GM12878 (cell line): ENCODE measurements at regions not wholly inside any gene's neighbourhood (a gene's known extent, or its start where the extent isn't known, plus 50 kb on each side); places are given as distances from the start of the nearest gene placed in this dataset.

Experiments used
- ATAC-seq: fragments of 200-7000 bp; cut with Tn5 transposase; 3 replicates; pipeline ENCODE4 v1.9.1; 2020; ENCODE audit warnings: mild to moderate bottlenecking, moderate library complexity
- BruUV-seq: library from RNA; stranded (reverse); fragments of 400-500 nt; replicated peaks from 2 replicates; lab custom pipeline; 2021; lab: Mats Ljungman, UMichigan
- CTCF ChIA-PET: fragments of 300-600 bp; sonication (Branson Sonifier 250); formaldehyde crosslinking; extraction: SDS; loops from one replicate; lab custom pipeline; 2021; ENCODE audit warnings: inconsistent platforms; lab: Yijun Ruan, JAX
- POLR2A ChIA-PET: fragments of 350-600 bp; formaldehyde crosslinking; extraction: SDS; loops from one replicate; lab custom pipeline; 2021; ENCODE audit warnings: inconsistent platforms; lab: Charles Lee
- RAD21 ChIA-PET: fragments of 300-600 bp; sonication (Branson Sonifier 250); formaldehyde crosslinking; loops from one replicate; lab custom pipeline; 2023; ENCODE audit warnings: antibody characterized with exemption; ENCODE audit not compliant: unreplicated experiment; lab: Charles Lee
- SMC1A ChIA-PET: fragments of 300-600 bp; sonication (Branson Sonifier 250); formaldehyde crosslinking; loops from one replicate; lab custom pipeline; 2023; ENCODE audit not compliant: unreplicated experiment, uncharacterized antibody; lab: Charles Lee
- DNase-seq: peaks from one replicate; pipeline ENCODE4 v3.0.0-alpha.2; 2011; ENCODE audit warnings: low read depth, low spot score
- FAIRE-seq: peaks from 3 replicates; lab custom pipeline; 2011; peaks lifted over from hg19 to GRCh38; lab: Jason Lieb, UNC
- H2AFZ ChIP-seq: 2 replicates; pipeline ENCODE4 v1.6.0; 2011; ENCODE audit warnings: low read depth, low read length, control low read depth; ENCODE audit not compliant: control insufficient read depth
- H3K27ac ChIP-seq: 2 replicates; pipeline ENCODE4 v1.5.1; 2011; ENCODE audit warnings: control low read depth; ENCODE audit not compliant: control insufficient read depth, insufficient read depth
- H3K27me3 ChIP-seq, 2 experiments: replicated peaks in 1 of 2; 2 replicates each; pipeline versions ENCODE4 v1.6.0 to v1.6.1; 2011; ENCODE audit warnings: low read length in 1 of 2; ENCODE audit not compliant: control insufficient read depth in 2 of 2, insufficient read depth in 2 of 2
- H3K36me3 ChIP-seq, 2 experiments: 2 replicates each; pipeline ENCODE4 v1.5.1; 2011; ENCODE audit warnings: low read length in 1 of 2; ENCODE audit not compliant: control insufficient read depth in 2 of 2, insufficient read depth in 2 of 2
- H3K4me1 ChIP-seq: 2 replicates; pipeline ENCODE4 v1.6.1; 2011; ENCODE audit warnings: mild to moderate bottlenecking, low read length, moderate library complexity, mixed read lengths; ENCODE audit not compliant: control insufficient read depth, insufficient read depth
- H3K4me2 ChIP-seq: 2 replicates; pipeline ENCODE4 v1.6.0; 2011; ENCODE audit warnings: control low read depth; ENCODE audit not compliant: control insufficient read depth, insufficient read depth
- H3K4me3 ChIP-seq: fragments of 200-600 bp; sonication (generic); 2 replicates; pipeline ENCODE4 v1.5.1; 2016
- H3K79me2 ChIP-seq: 2 replicates; pipeline ENCODE4 v1.6.0; 2011; ENCODE audit warnings: low read length; ENCODE audit not compliant: control insufficient read depth, insufficient read depth
- H3K9ac ChIP-seq: 2 replicates; pipeline ENCODE4 v1.8.0; 2011; ENCODE audit warnings: low read length, control low read depth, mixed read lengths; ENCODE audit not compliant: control insufficient read depth, insufficient read depth
- H3K9me3 ChIP-seq: replicated peaks from 3 replicates; pipeline ENCODE4 v1.5.1; 2011; ENCODE audit warnings: mild to moderate bottlenecking, low read length; ENCODE audit not compliant: control insufficient read depth, insufficient read depth
- H4K20me1 ChIP-seq: 2 replicates; pipeline ENCODE4 v1.6.0; 2011; ENCODE audit not compliant: control insufficient read depth, insufficient read depth
- ASH2L ChIP-seq: fragments of 300-600, 200-600 bp; sonication (generic); IDR thresholded peaks from 2 replicates; pipeline ENCODE4 v1.6.1; 2017; ENCODE audit warnings: low read depth, mild to moderate bottlenecking, borderline replicate concordance
- CREM ChIP-seq: IDR thresholded peaks from 2 replicates; pipeline ENCODE4 v1.6.1; 2014; ENCODE audit warnings: antibody characterized with exemption, low read depth
- NR2F1 ChIP-seq: fragments of 450-650 bp; conservative IDR thresholded peaks from 2 replicates; pipeline ENCODE4 v1.6.1; 2017; ENCODE audit warnings: mild to moderate bottlenecking
- PAX5 ChIP-seq: IDR thresholded peaks from 2 replicates; pipeline ENCODE4 v1.6.1; 2011; ENCODE audit warnings: low read depth, low read length, borderline replicate concordance
- RCOR1 ChIP-seq: conservative IDR thresholded peaks from 2 replicates; pipeline ENCODE4 v1.6.1; 2012; ENCODE audit warnings: low read depth, low read length, improper control_type of control experiment
- TCF7 ChIP-seq: IDR thresholded peaks from 2 replicates; pipeline ENCODE4 v1.6.1; 2014; ENCODE audit warnings: antibody characterized with exemption, borderline replicate concordance
- USF2 ChIP-seq: IDR thresholded peaks from 2 replicates; pipeline ENCODE4 v1.6.1; 2011; ENCODE audit warnings: low read depth, low read length, improper control_type of control experiment, borderline replicate concordance
- WGBS: methylation state at CpG from one replicate; pipeline ENCODE4 v1.1.6; 2016; ENCODE audit warnings: low lambda C conversion rate; ENCODE audit not compliant: insufficient replicate concordance, insufficient coverage; ENCODE audit errors: missing lambda C conversion rate; 5-methylcytosine and 5-hydroxymethylcytosine counted together
- in situ Hi-C: fragments of 300-500 bp; cut with MboI; formaldehyde crosslinking; loops from 9 replicates; pipeline ENCODE4 v1.14.3; 2018; ENCODE audit warnings: mixed read lengths
- intact Hi-C: fragments of 100-400 bp; cut with micrococcal nuclease; formaldehyde crosslinking; loops from one replicate; pipeline ENCODE4 v1.14.2; 2022; ENCODE audit not compliant: unreplicated experiment
- TF ChIP-seq, protein P1 (sequence below): IDR thresholded peaks from 2 replicates; pipeline ENCODE4 v1.6.1; 2012; ENCODE audit warnings: low read length, inconsistent platforms
- TF ChIP-seq, protein P2 (sequence below): fragments of 450-650 bp; formaldehyde crosslinking; IDR thresholded peaks from 2 replicates; pipeline ENCODE4 v1.4.0; 2022; ENCODE audit warnings: mild to moderate bottlenecking, moderate library complexity

DNA sequence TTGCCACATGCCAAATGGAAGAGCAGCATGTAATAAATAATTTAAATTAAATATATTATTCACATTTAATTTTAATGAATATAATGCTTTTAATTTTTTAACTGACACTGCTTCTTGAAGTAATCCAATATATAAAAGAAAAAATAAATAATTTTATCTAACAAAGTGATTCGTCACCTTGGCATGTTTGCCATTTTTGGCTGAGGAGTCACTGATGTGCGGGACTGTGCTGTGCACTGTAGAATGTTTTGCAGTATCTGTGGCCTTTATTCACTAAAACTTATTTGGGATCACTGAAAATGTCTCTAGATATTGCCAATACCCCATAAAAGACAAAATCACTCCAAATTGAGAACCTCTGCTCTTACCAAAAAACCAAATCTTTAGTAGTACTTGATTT is 807.8 kb downstream of the BRINP3 start:
- Histone ChIP-seq H2AFZ (no peak overlapping the region), H3K4me2 (no peak overlapping the region), H3K36me3 (no peaks in the 10 kb centered on the region), H3K4me3 (no peak overlapping the region), H3K9me3 (no peaks in the 10 kb centered on the region), H3K27ac (no peak overlapping the region), H3K27me3 (no peaks in the 10 kb centered on the region), H4K20me1 (no peaks in the 10 kb centered on the region), H3K4me1 (no peaks in the 10 kb centered on the region), H3K79me2 (no peaks in the 10 kb centered on the region), H3K9ac (no peak overlapping the region)
- no peak for FAIRE-seq
- ChIA-PET SMC1A (no interaction called here), RAD21 (no interaction called here), POLR2A (no interaction called here), CTCF (no interaction called here)
- no peak for TF ChIP-seq TCF7
- TF ChIP-seq, protein P1, sequence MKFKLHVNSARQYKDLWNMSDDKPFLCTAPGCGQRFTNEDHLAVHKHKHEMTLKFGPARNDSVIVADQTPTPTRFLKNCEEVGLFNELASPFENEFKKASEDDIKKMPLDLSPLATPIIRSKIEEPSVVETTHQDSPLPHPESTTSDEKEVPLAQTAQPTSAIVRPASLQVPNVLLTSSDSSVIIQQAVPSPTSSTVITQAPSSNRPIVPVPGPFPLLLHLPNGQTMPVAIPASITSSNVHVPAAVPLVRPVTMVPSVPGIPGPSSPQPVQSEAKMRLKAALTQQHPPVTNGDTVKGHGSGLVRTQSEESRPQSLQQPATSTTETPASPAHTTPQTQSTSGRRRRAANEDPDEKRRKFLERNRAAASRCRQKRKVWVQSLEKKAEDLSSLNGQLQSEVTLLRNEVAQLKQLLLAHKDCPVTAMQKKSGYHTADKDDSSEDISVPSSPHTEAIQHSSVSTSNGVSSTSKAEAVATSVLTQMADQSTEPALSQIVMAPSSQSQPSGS: no peak
- TF ChIP-seq NR2F1: no peak
- no peak for TF ChIP-seq PAX5
- TF ChIP-seq USF2: no peak
- no peak for TF ChIP-seq RCOR1
- no peak for TF ChIP-seq CREM
- TF ChIP-seq, protein P2, sequence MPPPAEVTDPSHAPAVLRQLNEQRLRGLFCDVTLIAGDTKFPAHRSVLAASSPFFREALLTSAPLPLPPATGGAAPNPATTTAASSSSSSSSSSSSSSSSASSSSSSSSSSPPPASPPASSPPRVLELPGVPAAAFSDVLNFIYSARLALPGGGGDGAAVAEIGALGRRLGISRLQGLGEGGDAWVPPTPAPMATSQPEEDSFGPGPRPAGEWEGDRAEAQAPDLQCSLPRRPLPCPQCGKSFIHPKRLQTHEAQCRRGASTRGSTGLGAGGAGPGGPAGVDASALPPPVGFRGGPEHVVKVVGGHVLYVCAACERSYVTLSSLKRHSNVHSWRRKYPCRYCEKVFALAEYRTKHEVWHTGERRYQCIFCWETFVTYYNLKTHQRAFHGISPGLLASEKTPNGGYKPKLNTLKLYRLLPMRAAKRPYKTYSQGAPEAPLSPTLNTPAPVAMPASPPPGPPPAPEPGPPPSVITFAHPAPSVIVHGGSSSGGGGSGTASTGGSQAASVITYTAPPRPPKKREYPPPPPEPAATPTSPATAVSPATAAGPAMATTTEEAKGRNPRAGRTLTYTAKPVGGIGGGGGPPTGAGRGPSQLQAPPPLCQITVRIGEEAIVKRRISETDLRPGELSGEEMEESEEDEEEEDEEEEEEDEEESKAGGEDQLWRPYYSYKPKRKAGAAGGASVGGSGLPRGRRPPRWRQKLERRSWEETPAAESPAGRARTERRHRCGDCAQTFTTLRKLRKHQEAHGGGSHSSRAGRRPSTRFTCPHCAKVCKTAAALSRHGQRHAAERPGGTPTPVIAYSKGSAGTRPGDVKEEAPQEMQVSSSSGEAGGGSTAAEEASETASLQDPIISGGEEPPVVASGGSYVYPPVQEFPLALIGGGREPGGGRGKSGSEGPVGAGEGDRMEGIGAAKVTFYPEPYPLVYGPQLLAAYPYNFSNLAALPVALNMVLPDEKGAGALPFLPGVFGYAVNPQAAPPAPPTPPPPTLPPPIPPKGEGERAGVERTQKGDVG (CRISPR knock-in tag): no peak
- TF ChIP-seq ASH2L: no peak
- 20% methylated on average over 2 of the region's 2 CpGs for WGBS
- DNase-seq: no peak
- intact Hi-C loops: no loop called here
- in situ Hi-C loops: no loop called here
- ATAC-seq: no peak
- no TSS peak for BruUV-seq
